ENCODE measurements at regions not wholly inside any gene's neighbourhood (a gene's known extent, or its start where the extent isn't known, plus 50 kb on each side); places are given as distances from the start of the nearest gene placed in this dataset.

DNA sequence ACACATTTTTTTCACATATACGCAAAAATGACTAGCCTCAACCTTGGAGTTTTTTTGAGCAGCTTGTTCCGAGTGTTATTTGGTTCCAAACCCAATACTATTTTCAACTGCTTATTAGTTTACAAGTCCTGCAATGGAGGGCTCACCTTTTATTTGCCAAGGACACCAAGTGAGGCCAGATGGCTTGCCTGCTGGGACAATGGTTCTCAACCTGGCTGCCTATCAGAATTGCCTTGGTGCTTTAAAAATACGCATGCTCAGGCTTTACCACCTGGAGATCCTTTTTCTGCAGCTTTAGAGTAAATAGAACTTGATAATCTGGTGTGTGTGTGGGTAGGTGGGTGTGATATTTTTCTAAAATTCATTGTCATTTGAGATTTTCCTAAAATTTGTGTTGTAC lies 276.8 kb downstream of the MTERF1 start:
- DNase-seq (ENCODE audit: low spot score), result no peak
- H3K36me3 Mint-ChIP-seq (ENCODE audit: low read depth), result no peaks in the 10 kb centered on the region
- H3K27me3 Mint-ChIP-seq (ENCODE audit: low read depth), result no peaks in the 10 kb centered on the region
- H3K27ac Mint-ChIP-seq (ENCODE audit: unreplicated experiment), result no peak overlapping the region
- no peaks in the 10 kb centered on the region for H3K4me1 Mint-ChIP-seq (ENCODE audit: low read depth)
- no peak overlapping the region for H3K4me3 Mint-ChIP-seq (ENCODE audit: unreplicated experiment)
- TF ChIP-seq, protein P1, sequence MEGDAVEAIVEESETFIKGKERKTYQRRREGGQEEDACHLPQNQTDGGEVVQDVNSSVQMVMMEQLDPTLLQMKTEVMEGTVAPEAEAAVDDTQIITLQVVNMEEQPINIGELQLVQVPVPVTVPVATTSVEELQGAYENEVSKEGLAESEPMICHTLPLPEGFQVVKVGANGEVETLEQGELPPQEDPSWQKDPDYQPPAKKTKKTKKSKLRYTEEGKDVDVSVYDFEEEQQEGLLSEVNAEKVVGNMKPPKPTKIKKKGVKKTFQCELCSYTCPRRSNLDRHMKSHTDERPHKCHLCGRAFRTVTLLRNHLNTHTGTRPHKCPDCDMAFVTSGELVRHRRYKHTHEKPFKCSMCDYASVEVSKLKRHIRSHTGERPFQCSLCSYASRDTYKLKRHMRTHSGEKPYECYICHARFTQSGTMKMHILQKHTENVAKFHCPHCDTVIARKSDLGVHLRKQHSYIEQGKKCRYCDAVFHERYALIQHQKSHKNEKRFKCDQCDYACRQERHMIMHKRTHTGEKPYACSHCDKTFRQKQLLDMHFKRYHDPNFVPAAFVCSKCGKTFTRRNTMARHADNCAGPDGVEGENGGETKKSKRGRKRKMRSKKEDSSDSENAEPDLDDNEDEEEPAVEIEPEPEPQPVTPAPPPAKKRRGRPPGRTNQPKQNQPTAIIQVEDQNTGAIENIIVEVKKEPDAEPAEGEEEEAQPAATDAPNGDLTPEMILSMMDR (IDR thresholded peaks at IDR 0.05), result no peak
- H3K9me3 Mint-ChIP-seq (ENCODE audit: low read depth), result no peaks in the 10 kb centered on the region

DNA sequence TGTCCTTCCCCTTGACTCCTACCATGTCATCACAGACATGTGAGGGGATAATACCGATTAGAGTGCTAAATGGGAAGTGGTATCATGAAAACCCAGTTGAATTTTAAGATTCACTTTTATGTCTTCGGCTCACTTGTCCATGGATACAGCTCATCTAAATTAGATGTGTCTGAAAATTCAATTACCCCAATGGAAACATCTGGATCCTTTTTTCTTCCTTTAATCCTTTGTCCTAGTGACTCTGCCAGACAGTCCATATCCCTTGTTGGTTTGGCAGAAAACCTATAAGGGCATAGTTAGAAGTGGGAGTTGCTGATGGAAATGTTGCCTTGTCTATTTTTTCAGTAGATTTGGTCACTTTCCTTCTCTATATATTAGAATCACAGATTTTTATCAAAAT lies 271.9 kb downstream of the MTERF1 start:
- Mint-ChIP-seq H3K27me3 (ENCODE audit: low read depth) (peaks cover 2% of the 10 kb centered on the region), H3K27ac (ENCODE audit: unreplicated experiment) (no peak overlapping the region), H3K9me3 (ENCODE audit: low read depth) (peaks cover 7% of the 10 kb centered on the region), H3K36me3 (ENCODE audit: low read depth) (peaks cover 1% of the 10 kb centered on the region), H3K4me1 (ENCODE audit: low read depth) (no peaks in the 10 kb centered on the region), H3K4me3 (ENCODE audit: unreplicated experiment) (no peak overlapping the region)
- DNase-seq (ENCODE audit: low spot score), result no peak
- TF ChIP-seq, protein P1 (IDR thresholded peaks at IDR 0.05), result no peak

DNA sequence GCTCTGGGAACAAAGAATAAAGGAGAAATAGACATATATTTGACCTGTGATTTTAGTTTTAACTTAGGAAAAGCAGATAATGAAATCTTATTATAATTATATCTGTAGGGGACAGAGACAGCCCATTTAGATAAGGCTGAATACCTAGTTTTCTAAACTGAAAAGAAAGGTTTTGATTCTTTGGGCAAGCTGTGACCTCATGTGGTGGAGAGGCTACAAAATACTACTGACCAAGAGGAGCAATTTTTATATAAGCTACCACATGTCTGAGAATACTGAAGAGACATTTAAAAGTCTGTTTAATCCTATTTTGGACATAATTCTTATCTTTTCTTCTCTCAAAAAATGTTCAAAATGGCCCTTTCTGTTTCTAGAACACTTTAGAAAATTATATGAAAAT lies 271.0 kb downstream of the MTERF1 start:
- Mint-ChIP-seq H3K9me3 (ENCODE audit: low read depth) (peaks cover 7% of the 10 kb centered on the region), H3K4me1 (ENCODE audit: low read depth) (no peaks in the 10 kb centered on the region), H3K27me3 (ENCODE audit: low read depth) (peaks cover 2% of the 10 kb centered on the region), H3K36me3 (ENCODE audit: low read depth) (peaks cover 1% of the 10 kb centered on the region), H3K4me3 (ENCODE audit: unreplicated experiment) (no peak overlapping the region), H3K27ac (ENCODE audit: unreplicated experiment) (no peak overlapping the region)
- TF ChIP-seq, protein P1 (IDR thresholded peaks at IDR 0.05), result peak; percentile 58
- no peak for DNase-seq (ENCODE audit: low spot score)

DNA sequence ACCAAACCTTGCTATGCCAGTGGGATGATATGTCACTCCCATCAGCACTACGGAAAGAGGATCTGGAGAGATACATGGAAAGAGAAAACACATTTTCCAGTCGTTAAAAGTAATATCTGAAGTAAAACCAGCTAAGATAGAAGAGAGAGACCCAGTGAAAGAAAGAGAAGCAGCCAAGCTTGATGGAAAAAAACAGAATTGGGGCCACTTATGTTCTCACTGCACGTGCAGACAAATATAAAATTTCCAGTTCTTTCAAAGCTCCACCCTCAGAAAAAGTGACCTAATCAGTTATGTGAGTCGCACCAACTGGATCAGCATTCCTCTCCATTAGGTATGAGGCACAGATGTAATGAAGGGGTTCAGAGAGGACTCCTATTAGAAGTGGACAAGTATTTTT lies 266.1 kb downstream of the MTERF1 start:
- DNase-seq (ENCODE audit: low spot score), result no peak
- H3K4me3 Mint-ChIP-seq (ENCODE audit: unreplicated experiment), result no peak overlapping the region
- no peaks in the 10 kb centered on the region for H3K4me1 Mint-ChIP-seq (ENCODE audit: low read depth)
- peaks cover 1% of the 10 kb centered on the region for H3K36me3 Mint-ChIP-seq (ENCODE audit: low read depth)
- H3K9me3 Mint-ChIP-seq (ENCODE audit: low read depth), result peaks cover 7% of the 10 kb centered on the region
- H3K27ac Mint-ChIP-seq (ENCODE audit: unreplicated experiment), result no peak overlapping the region
- TF ChIP-seq, protein P1 (IDR thresholded peaks at IDR 0.05), result no peak
- peaks cover 2% of the 10 kb centered on the region for H3K27me3 Mint-ChIP-seq (ENCODE audit: low read depth)

DNA sequence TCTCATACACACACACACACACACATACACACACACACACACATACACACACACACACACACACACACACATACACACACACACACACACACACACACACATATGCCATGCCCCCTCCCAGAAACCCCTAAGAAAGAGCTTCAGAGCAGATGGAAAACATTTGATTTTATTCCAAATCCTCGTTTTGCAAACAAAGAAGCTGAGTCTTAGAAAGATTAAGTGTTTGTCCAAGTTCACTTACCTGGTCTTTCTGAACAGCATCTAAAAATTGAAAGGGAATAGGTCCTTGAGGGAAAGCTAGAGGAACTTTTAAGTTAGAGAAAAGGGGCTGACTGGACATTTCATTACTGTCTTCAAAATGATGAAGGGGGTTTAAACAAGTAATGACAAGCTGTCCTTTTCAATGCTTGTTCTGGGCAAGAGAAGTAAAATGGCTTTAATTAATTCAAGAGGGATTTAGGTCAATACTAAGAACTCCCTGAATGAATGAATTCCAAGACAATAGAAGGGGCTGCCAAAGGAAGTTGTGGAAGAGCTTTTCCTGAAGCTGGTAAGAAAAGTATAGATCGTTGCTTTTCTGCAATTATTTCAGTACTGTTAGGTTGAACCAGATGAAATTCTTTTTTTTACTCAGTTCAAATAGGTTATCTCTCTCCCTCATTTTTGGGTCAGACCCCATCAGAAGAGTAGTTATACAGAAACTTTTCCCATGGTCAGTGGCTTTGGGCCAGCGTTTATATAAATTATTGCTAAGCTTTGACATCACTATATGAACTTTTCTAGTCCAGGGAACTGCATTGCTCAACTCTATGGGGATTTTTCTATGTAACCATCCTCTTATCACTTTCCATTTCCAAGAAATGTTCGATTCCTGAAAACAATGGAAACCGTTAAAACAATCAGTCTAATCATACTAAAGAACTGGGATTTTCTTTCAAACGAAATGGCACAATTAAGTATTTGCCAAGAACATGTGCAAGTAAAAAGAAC lies 261.4 kb downstream of the MTERF1 start:
- Mint-ChIP-seq H3K36me3 (ENCODE audit: low read depth) (no peaks in the 10 kb centered on the region), H3K4me1 (ENCODE audit: low read depth) (no peaks in the 10 kb centered on the region), H3K4me3 (ENCODE audit: unreplicated experiment) (no peak overlapping the region), H3K27me3 (ENCODE audit: low read depth) (no peaks in the 10 kb centered on the region), H3K9me3 (ENCODE audit: low read depth) (no peaks in the 10 kb centered on the region), H3K27ac (ENCODE audit: unreplicated experiment) (no peak overlapping the region)
- no peak for DNase-seq (ENCODE audit: low spot score)
- TF ChIP-seq, protein P1 (IDR thresholded peaks at IDR 0.05), result no peak

All from chondrocyte (in vitro differentiated cells).